ENCODE measurements at regions not wholly inside any gene's neighbourhood (a gene's known extent, or its start where the extent isn't known, plus 50 kb on each side); places are given as distances from the start of the nearest gene placed in this dataset.

DNA sequence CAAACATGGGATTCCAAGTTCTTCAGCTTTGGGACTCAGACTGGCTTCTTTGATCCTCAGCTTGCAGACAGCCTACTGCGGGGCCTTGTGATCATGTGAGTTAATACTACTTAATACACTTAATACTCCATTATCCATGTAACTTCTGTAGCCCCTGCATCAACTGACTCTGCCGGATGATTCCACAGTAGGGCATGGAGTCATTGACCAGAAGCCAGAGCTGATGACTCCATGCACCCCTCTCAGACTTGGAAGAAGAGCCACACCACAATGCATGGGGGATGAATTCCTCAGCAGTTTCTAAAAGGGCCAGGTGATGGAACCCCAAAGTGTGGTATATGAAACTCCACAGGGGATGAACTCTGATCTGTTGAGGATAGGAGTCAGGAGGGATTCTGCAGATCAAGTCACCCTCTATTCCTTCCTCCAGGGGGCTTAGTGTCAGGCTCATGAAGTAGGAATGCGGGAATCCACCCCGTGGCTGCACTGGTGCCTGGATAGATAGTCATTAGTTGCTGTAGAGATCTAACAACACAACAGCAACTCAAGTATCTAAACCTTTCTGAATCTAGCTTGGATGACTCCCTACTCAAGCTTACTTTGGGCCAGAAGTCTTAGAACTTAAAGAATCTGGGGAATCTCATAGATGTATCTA is 70.2 kb downstream of the GPR6 start:
- Histone ChIP-seq H3K36me3 (no peaks in the 10 kb centered on the region), H3K9me3 (no peaks in the 10 kb centered on the region), H3K27ac (no peak overlapping the region), H3K4me3 (no peak overlapping the region), H3K4me1 (no peaks in the 10 kb centered on the region), H3K27me3 (no peaks in the 10 kb centered on the region)
- ATAC-seq (no peak), DNase-seq (peak; percentile 10)
- TF ChIP-seq, protein P1, sequence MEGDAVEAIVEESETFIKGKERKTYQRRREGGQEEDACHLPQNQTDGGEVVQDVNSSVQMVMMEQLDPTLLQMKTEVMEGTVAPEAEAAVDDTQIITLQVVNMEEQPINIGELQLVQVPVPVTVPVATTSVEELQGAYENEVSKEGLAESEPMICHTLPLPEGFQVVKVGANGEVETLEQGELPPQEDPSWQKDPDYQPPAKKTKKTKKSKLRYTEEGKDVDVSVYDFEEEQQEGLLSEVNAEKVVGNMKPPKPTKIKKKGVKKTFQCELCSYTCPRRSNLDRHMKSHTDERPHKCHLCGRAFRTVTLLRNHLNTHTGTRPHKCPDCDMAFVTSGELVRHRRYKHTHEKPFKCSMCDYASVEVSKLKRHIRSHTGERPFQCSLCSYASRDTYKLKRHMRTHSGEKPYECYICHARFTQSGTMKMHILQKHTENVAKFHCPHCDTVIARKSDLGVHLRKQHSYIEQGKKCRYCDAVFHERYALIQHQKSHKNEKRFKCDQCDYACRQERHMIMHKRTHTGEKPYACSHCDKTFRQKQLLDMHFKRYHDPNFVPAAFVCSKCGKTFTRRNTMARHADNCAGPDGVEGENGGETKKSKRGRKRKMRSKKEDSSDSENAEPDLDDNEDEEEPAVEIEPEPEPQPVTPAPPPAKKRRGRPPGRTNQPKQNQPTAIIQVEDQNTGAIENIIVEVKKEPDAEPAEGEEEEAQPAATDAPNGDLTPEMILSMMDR (IDR thresholded peaks at IDR 0.05), result no peak
- intact Hi-C loops (cut with DNase I), result no loop called here

- intact Hi-C loops (cut with DNase I), result no loop called here
- H3K4me3 ChIP-seq, result no peak overlapping the region
- TF ChIP-seq, protein P1 (IDR thresholded peaks at IDR 0.05), result no peak
- H3K27me3 ChIP-seq, result no peaks in the 10 kb centered on the region
- ATAC-seq (no peak), DNase-seq (peak; percentile 23)
- no peaks in the 10 kb centered on the region for H3K4me1 ChIP-seq
- H3K36me3 ChIP-seq, result no peaks in the 10 kb centered on the region
- H3K9me3 ChIP-seq, result no peaks in the 10 kb centered on the region
- H3K27ac ChIP-seq, result no peak overlapping the region
These were observed 71.8 kb downstream of the GPR6 start for GRCh38 chr6:110049696-110050439.

Measured in upper lobe of right lung (tissue), 1 donor.